COR-L47 (cell line): ENCODE measurements at regions not wholly inside any gene's neighbourhood (a gene's known extent, or its start where the extent isn't known, plus 50 kb on each side); places are given as distances from the start of the nearest gene placed in this dataset.

Source experiments
- DNase-seq: peaks from one replicate; lab custom pipeline; 2025; lab: John Stamatoyannopoulos, UW

- DNase-seq = no peak
Measured at GRCh38 chr2:155162494-155162893, 464.0 kb downstream of the KCNJ3 start.

- DNase-seq = no peak
Measured at GRCh38 chr2:155161314-155161713, 462.8 kb downstream of the KCNJ3 start.

GRCh38 chr2:155157711-155158110 is 459.2 kb downstream of the KCNJ3 start:
- no peak for DNase-seq

- no peak for DNase-seq
Measured at GRCh38 chr2:155157065-155157464, 458.6 kb downstream of the KCNJ3 start.

GRCh38 chr2:155151945-155152344 is 453.4 kb downstream of the KCNJ3 start:
- no peak for DNase-seq

- DNase-seq = peak; percentile 61
Measured at GRCh38 chr2:155151472-155151871, 453.0 kb downstream of the KCNJ3 start.

GRCh38 chr2:155145758-155146229 is 447.3 kb downstream of the KCNJ3 start:
- DNase-seq = peak; percentile 86

- DNase-seq = no peak
Measured at GRCh38 chr2:155141418-155141817, 442.9 kb downstream of the KCNJ3 start.

GRCh38 chr2:155125585-155126230 is 427.2 kb downstream of the KCNJ3 start:
- DNase-seq = no peak

GRCh38 chr2:155115846-155116245 is 417.4 kb downstream of the KCNJ3 start:
- DNase-seq = peak; percentile 20

GRCh38 chr2:155111070-155111469 is 412.6 kb downstream of the KCNJ3 start:
- DNase-seq = no peak

GRCh38 chr2:155109527-155109926 is 411.0 kb downstream of the KCNJ3 start:
- no peak for DNase-seq

- no peak for DNase-seq
Measured at GRCh38 chr2:155100261-155100660, 401.8 kb downstream of the KCNJ3 start.

GRCh38 chr2:155099784-155100183 is 401.3 kb downstream of the KCNJ3 start:
- no peak for DNase-seq

- DNase-seq = no peak
Measured at GRCh38 chr2:155095613-155096012, 397.1 kb downstream of the KCNJ3 start.

GRCh38 chr2:155080373-155080772 is 381.9 kb downstream of the KCNJ3 start:
- DNase-seq = no peak

GRCh38 chr2:155070489-155070888 is 372.0 kb downstream of the KCNJ3 start:
- no peak for DNase-seq

GRCh38 chr2:155062922-155063258 is 364.4 kb downstream of the KCNJ3 start:
- DNase-seq = no peak

GRCh38 chr2:155062250-155062921 is 363.9 kb downstream of the KCNJ3 start:
- no peak for DNase-seq

- DNase-seq = no peak
Measured at GRCh38 chr2:155060896-155061295, 362.4 kb downstream of the KCNJ3 start.

- DNase-seq = no peak
Measured at GRCh38 chr2:155054712-155055111, 356.2 kb downstream of the KCNJ3 start.

GRCh38 chr2:155043097-155043496 is 344.6 kb downstream of the KCNJ3 start:
- DNase-seq = no peak

- no peak for DNase-seq
Measured at GRCh38 chr2:155035308-155035707, 336.8 kb downstream of the KCNJ3 start.

GRCh38 chr2:155033652-155034051 is 335.2 kb downstream of the KCNJ3 start:
- no peak for DNase-seq
